Endometrial microvascular endothelial cells (primary cell): ENCODE measurements at regions not wholly inside any gene's neighbourhood (a gene's known extent, or its start where the extent isn't known, plus 50 kb on each side); places are given as distances from the start of the nearest gene placed in this dataset.

Experiments
- in situ Hi-C: cut with HindIII; loops from 2 replicates; pipeline ENCODE4 v1.10.0; 2017; ENCODE audit warnings: low sequenced_read_pairs, low pct_unique_long_range_greater_than_20kb; ENCODE audit errors: inconsistent ontology term

- in situ Hi-C loops: no loop called here
Measured at GRCh38 chr15:97783240-97783639, 177.3 kb upstream of the ARRDC4 start.

GRCh38 chr15:97786741-97787140 is 173.8 kb upstream of the ARRDC4 start:
- in situ Hi-C loops: no loop called here

GRCh38 chr15:97790180-97790579 is 170.3 kb upstream of the ARRDC4 start:
- in situ Hi-C loops: no loop called here

- in situ Hi-C loops: no loop called here
Measured at GRCh38 chr15:97791824-97792792, 168.4 kb upstream of the ARRDC4 start.

GRCh38 chr15:97804950-97805349 is 155.6 kb upstream of the ARRDC4 start:
- in situ Hi-C loops: no loop called here

DNA sequence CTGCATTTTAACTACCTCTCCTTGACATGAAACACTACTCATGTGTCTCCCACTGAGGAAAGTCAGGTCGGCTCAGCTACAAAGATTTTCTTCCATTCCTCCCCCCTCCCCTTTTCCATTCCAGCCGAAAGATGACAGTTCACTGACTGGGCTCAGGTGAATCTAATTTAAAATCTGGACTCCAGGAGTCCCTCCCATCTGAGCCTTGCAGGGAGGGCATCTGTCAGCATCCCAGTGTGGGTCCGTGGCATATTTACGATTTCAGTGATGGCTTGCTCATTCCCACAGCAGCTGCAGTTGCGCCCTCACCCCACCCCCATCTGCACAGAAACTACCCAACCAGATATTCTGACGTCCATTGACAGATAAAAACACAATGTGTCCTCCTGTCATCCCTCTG is 153.7 kb upstream of the ARRDC4 start:
- in situ Hi-C loops: no loop called here

GRCh38 chr15:97815835-97816234 is 144.7 kb upstream of the ARRDC4 start:
- in situ Hi-C loops: no loop called here

- in situ Hi-C loops: no loop called here
Measured at GRCh38 chr15:97817276-97817890, 143.1 kb upstream of the ARRDC4 start.

- in situ Hi-C loops: no loop called here
Measured at GRCh38 chr15:97836003-97836402, 124.5 kb upstream of the ARRDC4 start.

DNA sequence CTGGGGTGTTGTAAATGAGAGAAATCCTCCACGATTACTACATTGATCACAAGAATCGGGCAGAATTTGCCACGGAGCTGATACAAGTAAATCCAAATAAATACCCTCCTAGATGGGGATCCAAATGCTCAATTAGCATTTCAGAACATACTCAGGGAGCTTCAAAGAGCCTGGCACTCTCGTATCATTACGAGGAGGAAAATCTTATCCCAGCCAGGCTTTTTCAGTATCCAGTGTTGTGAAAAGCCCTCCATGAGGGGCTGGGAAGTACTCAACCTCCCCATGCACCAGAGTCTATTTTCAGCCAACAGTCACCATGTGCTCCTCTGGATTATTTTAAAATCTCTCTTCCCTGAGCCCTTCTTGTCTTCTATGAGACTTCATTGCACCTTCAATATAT is 122.6 kb upstream of the ARRDC4 start:
- in situ Hi-C loops: no loop called here

- in situ Hi-C loops: no loop called here
Measured at GRCh38 chr15:97838606-97839210, 121.8 kb upstream of the ARRDC4 start.

DNA sequence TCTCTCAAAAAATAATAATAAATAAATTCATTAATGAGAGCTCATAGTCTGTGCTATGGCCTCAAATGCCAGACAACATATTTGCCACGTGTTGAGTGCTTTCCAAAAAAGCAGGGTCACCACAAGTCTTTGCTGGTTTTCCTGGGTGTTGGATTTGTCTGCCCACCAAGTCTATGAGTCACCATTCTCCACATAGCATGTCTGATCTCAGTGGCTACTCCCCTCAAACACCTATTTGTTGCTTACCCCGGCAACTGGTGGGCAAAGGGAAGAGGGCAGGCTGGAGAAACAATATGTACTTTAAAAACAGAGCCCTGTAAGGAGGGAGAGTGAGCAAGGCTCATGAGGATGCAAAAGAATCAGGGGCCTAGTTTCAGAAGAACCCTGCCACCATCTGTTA is 120.0 kb upstream of the ARRDC4 start:
- in situ Hi-C loops: no loop called here

DNA sequence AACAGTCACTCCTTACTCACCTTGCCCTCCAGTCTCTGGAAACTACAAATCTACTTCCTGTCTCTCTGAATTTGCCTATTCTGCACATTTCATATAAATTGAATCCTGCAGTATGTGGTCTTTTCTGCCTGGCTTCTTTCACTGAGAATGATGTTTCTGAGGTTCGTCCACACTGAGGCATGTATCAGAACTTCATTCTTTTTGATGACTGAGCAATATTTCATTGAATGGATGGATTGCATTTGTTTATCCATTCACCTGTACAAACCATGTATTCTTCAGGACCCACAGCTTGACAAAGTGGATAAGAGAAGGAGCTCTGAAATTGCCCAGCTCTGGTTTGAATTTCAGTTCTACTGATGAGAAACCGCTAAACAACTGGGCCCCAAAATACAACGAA is 118.9 kb upstream of the ARRDC4 start:
- in situ Hi-C loops: no loop called here

DNA sequence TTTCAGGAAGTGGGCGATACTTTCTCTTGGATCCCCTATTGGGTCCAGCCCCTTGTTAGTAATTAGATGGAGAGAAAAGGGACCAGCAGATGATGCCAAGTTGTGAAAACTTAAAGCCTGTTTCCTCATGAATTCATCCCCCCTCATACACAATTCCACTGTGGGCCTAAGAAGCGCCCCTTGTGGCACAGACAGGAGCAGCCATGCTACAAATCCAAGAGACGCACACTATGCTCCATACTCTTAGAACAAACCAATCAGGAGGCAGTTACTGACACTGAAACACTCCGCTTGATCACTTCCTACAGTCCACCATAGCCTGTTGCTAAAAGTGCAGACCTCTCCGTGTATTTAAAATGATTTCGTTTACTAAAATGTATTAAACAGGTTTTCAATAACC is 111.3 kb upstream of the ARRDC4 start:
- in situ Hi-C loops: no loop called here

DNA sequence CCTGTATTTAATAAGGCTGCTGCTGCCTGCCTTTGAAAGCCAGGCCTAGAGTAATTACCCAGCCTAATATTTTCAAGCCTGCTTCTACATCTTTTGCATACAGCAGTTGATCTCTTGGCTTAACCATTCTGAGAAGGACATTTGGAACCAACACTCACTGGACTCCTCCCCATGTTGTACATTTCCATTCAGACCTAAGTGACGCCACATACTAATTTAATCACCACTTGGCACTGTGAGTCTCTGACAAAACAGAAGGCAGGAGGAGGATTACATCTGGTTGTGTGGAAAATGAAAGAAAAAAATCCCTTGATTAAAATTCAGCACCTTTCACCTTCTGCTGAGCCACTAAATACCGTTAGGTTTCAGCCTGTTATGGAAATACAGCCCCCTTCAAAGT is 102.2 kb upstream of the ARRDC4 start:
- in situ Hi-C loops: no loop called here

DNA sequence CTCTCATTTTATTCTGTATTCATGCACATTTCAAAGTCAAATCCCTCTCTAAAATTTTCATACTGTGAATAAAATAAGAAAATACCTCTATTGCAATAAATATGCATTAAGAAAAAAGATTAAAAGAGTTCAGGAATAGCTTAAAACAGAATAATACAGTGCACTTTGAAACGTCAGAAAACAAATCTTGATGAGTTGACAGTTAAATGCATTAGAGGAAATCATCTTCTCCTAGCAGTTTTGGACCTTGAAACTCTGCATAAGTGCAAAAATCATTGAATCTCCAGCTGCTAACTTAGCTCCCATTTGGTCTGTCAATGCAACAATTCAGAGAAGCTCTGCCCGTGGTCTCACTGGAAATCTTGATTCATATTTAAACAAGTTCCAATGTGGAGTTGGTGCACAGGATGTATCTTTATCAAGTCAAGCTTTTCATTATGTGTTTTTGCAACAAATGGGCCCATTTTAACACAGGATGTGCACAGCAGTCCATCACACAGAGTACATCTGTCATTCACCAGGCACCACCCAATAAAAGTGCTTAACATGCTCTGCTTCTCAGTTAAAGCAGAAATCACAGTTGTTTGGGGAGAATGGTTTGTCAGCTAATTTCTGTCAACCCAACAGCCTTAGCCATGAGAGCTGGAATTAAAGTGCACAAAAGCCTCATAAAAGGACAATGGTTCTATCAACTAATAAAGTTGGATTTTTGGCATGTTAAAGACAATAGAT is 98.8 kb upstream of the ARRDC4 start:
- in situ Hi-C loops: no loop called here

GRCh38 chr15:97866959-97867358 is 93.5 kb upstream of the ARRDC4 start:
- in situ Hi-C loops: no loop called here

- in situ Hi-C loops: no loop called here
Measured at GRCh38 chr15:97867870-97868269, 92.6 kb upstream of the ARRDC4 start.

DNA sequence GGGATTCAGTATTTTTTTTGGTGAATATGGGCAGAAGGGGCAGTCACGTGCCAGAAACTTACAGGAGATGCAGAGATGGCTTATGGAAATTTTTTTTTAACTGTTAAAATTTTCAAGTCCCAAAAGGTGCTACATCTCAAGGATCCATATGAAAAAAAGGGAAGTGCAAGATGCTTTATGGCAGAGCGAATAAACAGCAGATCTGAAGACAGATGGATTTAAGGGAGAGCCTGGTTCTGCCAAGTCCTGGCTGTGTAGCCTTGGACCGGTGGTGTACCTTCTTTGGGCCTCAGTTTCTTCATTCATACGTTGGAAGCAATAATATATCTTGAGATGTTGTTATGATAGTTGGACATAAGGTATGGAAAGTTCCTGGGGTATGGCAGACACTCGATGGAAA is 91.5 kb upstream of the ARRDC4 start:
- in situ Hi-C loops: no loop called here
